KMS-11 (cell line): ENCODE measurements at regions not wholly inside any gene's neighbourhood (a gene's known extent, or its start where the extent isn't known, plus 50 kb on each side); places are given as distances from the start of the nearest gene placed in this dataset.

Experiments used
- H2AFZ ChIP-seq: fragments of 200-600 bp; sonication (generic); 2 replicates; pipeline ENCODE4 v1.6.1; 2016; ENCODE audit warnings: antibody characterized with exemption, mixed run types, low read depth
- H3K27ac ChIP-seq: fragments of 200-600 bp; sonication (generic); 2 replicates; pipeline ENCODE4 v1.6.1; 2016; ENCODE audit warnings: mild to moderate bottlenecking, mixed run types
- H3K27me3 ChIP-seq: fragments of 200-600 bp; sonication (generic); 2 replicates; pipeline ENCODE4 v1.6.1; 2017; ENCODE audit warnings: mild to moderate bottlenecking, low read depth, mixed run types, moderate library complexity; ENCODE audit not compliant: insufficient read depth
- H3K36me3 ChIP-seq: fragments of 200-600 bp; sonication (generic); 2 replicates; pipeline ENCODE4 v1.6.1; 2017; ENCODE audit warnings: mild to moderate bottlenecking, mixed run types; ENCODE audit not compliant: insufficient read depth
- H3K4me1 ChIP-seq: fragments of 200-600 bp; sonication (generic); 2 replicates; pipeline ENCODE4 v1.6.1; 2016; ENCODE audit warnings: mild to moderate bottlenecking, low read depth, mixed run types; ENCODE audit not compliant: poor library complexity, severe bottlenecking
- H3K4me2 ChIP-seq: fragments of 200-600 bp; sonication (generic); 2 replicates; pipeline ENCODE4 v1.7.0; 2016; ENCODE audit warnings: mild to moderate bottlenecking, mixed run types
- H3K4me3 ChIP-seq: fragments of 200-600 bp; sonication (generic); IDR thresholded peaks from 2 replicates; pipeline ENCODE4 v1.6.1; 2017; ENCODE audit warnings: low read depth, low read length, mixed read lengths; ENCODE audit not compliant: insufficient read depth
- H3K79me2 ChIP-seq: fragments of 200-600 bp; sonication (generic); 2 replicates; pipeline ENCODE4 v1.6.1; 2016; ENCODE audit warnings: low read depth, mixed run types; ENCODE audit not compliant: insufficient read depth
- H3K9ac ChIP-seq: fragments of 200-600 bp; sonication (generic); 2 replicates; pipeline ENCODE4 v1.6.1; 2016; ENCODE audit warnings: mild to moderate bottlenecking, mixed run types
- H4K20me1 ChIP-seq: fragments of 200-600 bp; sonication (generic); 2 replicates; pipeline ENCODE4 v1.6.1; 2016; ENCODE audit warnings: mild to moderate bottlenecking, mixed run types; ENCODE audit not compliant: insufficient read depth
- TF ChIP-seq, protein P1 (sequence below): fragments of 200-600 bp; sonication (generic); conservative IDR thresholded peaks from 2 replicates; pipeline ENCODE4 v1.6.1; 2017; ENCODE audit warnings: low read depth, mild to moderate bottlenecking, antibody characterized with exemption, low read length, moderate library complexity, mixed read lengths

DNA sequence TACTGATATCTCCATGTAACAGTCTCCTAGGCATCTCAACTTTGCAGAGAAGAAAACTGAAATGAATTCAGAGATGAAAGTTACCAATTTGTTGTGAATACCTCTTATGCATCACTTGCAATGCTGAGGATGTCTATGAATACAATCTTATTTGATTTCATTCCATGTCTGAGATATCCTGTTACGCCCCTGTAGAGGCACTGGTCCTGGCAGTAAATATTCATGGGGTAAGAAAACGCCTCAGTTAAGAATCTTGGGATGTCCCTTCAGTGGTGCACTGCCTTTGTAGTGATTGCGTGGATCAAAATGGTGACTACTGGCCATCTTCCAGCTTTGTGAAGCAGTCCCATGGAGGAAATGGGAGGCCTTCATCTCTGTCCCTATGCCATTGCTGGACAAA, 229.1 kb upstream of the C9orf72 start:
- Histone ChIP-seq H3K36me3 (no peaks in the 10 kb centered on the region), H3K4me2 (no peak overlapping the region), H3K4me3 (no peak overlapping the region), H2AFZ (no peak overlapping the region), H3K9ac (no peak overlapping the region), H3K79me2 (no peaks in the 10 kb centered on the region), H3K27ac (no peak overlapping the region), H4K20me1 (no peaks in the 10 kb centered on the region), H3K4me1 (no peaks in the 10 kb centered on the region), H3K27me3 (no peaks in the 10 kb centered on the region)
- TF ChIP-seq, protein P1, sequence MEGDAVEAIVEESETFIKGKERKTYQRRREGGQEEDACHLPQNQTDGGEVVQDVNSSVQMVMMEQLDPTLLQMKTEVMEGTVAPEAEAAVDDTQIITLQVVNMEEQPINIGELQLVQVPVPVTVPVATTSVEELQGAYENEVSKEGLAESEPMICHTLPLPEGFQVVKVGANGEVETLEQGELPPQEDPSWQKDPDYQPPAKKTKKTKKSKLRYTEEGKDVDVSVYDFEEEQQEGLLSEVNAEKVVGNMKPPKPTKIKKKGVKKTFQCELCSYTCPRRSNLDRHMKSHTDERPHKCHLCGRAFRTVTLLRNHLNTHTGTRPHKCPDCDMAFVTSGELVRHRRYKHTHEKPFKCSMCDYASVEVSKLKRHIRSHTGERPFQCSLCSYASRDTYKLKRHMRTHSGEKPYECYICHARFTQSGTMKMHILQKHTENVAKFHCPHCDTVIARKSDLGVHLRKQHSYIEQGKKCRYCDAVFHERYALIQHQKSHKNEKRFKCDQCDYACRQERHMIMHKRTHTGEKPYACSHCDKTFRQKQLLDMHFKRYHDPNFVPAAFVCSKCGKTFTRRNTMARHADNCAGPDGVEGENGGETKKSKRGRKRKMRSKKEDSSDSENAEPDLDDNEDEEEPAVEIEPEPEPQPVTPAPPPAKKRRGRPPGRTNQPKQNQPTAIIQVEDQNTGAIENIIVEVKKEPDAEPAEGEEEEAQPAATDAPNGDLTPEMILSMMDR = no peak

GRCh38 chr9:27808864-27809263, 235.6 kb upstream of the C9orf72 start:
- H2AFZ ChIP-seq = no peak overlapping the region
- no peak overlapping the region for H3K27ac ChIP-seq
- H3K27me3 ChIP-seq = no peaks in the 10 kb centered on the region
- H3K79me2 ChIP-seq = no peaks in the 10 kb centered on the region
- no peak overlapping the region for H3K9ac ChIP-seq
- no peak overlapping the region for H3K4me3 ChIP-seq
- no peaks in the 10 kb centered on the region for H3K36me3 ChIP-seq
- no peaks in the 10 kb centered on the region for H4K20me1 ChIP-seq
- H3K4me2 ChIP-seq = no peak overlapping the region
- TF ChIP-seq, protein P1 = no peak
- H3K4me1 ChIP-seq = no peaks in the 10 kb centered on the region

- H3K36me3 ChIP-seq = no peaks in the 10 kb centered on the region
- no peak overlapping the region for H3K27ac ChIP-seq
- H4K20me1 ChIP-seq = no peaks in the 10 kb centered on the region
- H2AFZ ChIP-seq = no peak overlapping the region
- TF ChIP-seq, protein P1 = no peak
- no peaks in the 10 kb centered on the region for H3K4me1 ChIP-seq
- H3K4me2 ChIP-seq = no peak overlapping the region
- H3K79me2 ChIP-seq = no peaks in the 10 kb centered on the region
- H3K27me3 ChIP-seq = no peaks in the 10 kb centered on the region
- H3K9ac ChIP-seq = no peak overlapping the region
- no peak overlapping the region for H3K4me3 ChIP-seq
These were observed 244.5 kb upstream of the C9orf72 start for GRCh38 chr9:27817747-27818146.

- Histone ChIP-seq H3K4me2 (no peak overlapping the region), H3K36me3 (no peaks in the 10 kb centered on the region)
These were observed 245.1 kb upstream of the C9orf72 start for GRCh38 chr9:27818348-27818747.

More at GRCh38 chr9:27818348-27818747, 245.1 kb upstream of the C9orf72 start:
- H2AFZ ChIP-seq = no peak overlapping the region
- TF ChIP-seq, protein P1 = no peak
- no peak overlapping the region for H3K9ac ChIP-seq
- no peaks in the 10 kb centered on the region for H3K79me2 ChIP-seq
- no peaks in the 10 kb centered on the region for H3K4me1 ChIP-seq
- no peaks in the 10 kb centered on the region for H3K27me3 ChIP-seq
- no peaks in the 10 kb centered on the region for H4K20me1 ChIP-seq
- no peak overlapping the region for H3K27ac ChIP-seq
- H3K4me3 ChIP-seq = no peak overlapping the region
